B cell (primary cell): ENCODE measurements at regions not wholly inside any gene's neighbourhood (a gene's known extent, or its start where the extent isn't known, plus 50 kb on each side); places are given as distances from the start of the nearest gene placed in this dataset.
"Not testable (repeated sequence)": the region's sequence is repeated elsewhere in the genome, so short reads cannot be mapped to it uniquely, and the experiment has no call there.

ENCODE experiments used
- ATAC-seq: fragments of 200-7000 bp; cut with Tn5 transposase; one replicate; pipeline ENCODE4 v1.10.0; 2021; ENCODE audit warnings: low read depth, mild to moderate bottlenecking, moderate number of reproducible peaks, moderate library complexity
- CTCF ChIA-PET: fragments of 350-600 bp; sonication (Branson Sonifier 250); formaldehyde crosslinking; loops from one replicate; lab custom pipeline; 2021; ENCODE audit warnings: antibody characterized with exemption, inconsistent platforms; lab: Charles Lee
- POLR2A ChIA-PET: fragments of 350-600 bp; sonication (Branson Sonifier 250); formaldehyde crosslinking; loops from one replicate; lab custom pipeline; 2021; ENCODE audit warnings: antibody characterized with exemption; lab: Charles Lee
- DNase-seq: peaks from one replicate; pipeline ENCODE4 v3.0.0; 2013
- H2AFZ ChIP-seq: 2 replicates; pipeline ENCODE4 v1.6.1; 2012; ENCODE audit warnings: mild to moderate bottlenecking, low read depth, low read length; ENCODE audit not compliant: insufficient read depth, poor library complexity, severe bottlenecking
- H3K27ac ChIP-seq, 2 donors: 1 replicate in 1 of 2; 2 replicates in 1 of 2; pipeline ENCODE4 v1.5.1; 2012 to 2013; ENCODE audit warnings: low read length in 2 of 2, mild to moderate bottlenecking in 2 of 2, moderate library complexity in 1 of 2
- H3K27me3 ChIP-seq, 4 experiments: fragments of 200-600 bp in 1 of 4; sonication (generic) in 1 of 4; replicated peaks in 1 of 4; 1 replicate in 2 of 4; 2 replicates in 2 of 4; pipeline versions ENCODE4 v1.6.1 to v1.7.0; 2013 to 2016; ENCODE audit warnings: low read length in 3 of 4, mild to moderate bottlenecking in 2 of 4, mixed read lengths in 1 of 4, moderate library complexity in 1 of 4; ENCODE audit not compliant: insufficient read depth in 4 of 4, control insufficient read depth in 3 of 4; ENCODE audit errors: control extremely low read depth in 1 of 4
- H3K36me3 ChIP-seq, 2 experiments: replicated peaks in 1 of 2; 1 replicate in 1 of 2; 2 replicates in 1 of 2; pipeline versions ENCODE4 v1.6.1 to v1.7.1; 2013; ENCODE audit warnings: low read length in 1 of 2; ENCODE audit not compliant: insufficient read depth in 2 of 2, control insufficient read depth in 1 of 2; ENCODE audit errors: control extremely low read depth in 1 of 2, extremely low read depth in 1 of 2
- H3K4me1 ChIP-seq, 2 donors: fragments of 200-600 bp in 1 of 2; sonication (generic) in 1 of 2; 1 replicate in 1 of 2; 2 replicates in 1 of 2; pipeline versions ENCODE4 v1.5.1 to v1.6.1; 2013 to 2017; ENCODE audit warnings: low read length in 2 of 2; ENCODE audit not compliant: control insufficient read depth in 2 of 2, insufficient read depth in 2 of 2
- H3K4me2 ChIP-seq: replicated peaks from 2 replicates; pipeline ENCODE3; 2012; ENCODE audit warnings: mild to moderate bottlenecking, low read depth, low read length; ENCODE audit not compliant: poor library complexity, severe bottlenecking
- H3K4me3 ChIP-seq, 5 experiments: fragments of 200-600 bp in 1 of 5; sonication (generic) in 1 of 5; 1 replicate in 3 of 5; 2 replicates in 2 of 5; pipeline versions ENCODE4 v1.5.1 to v1.7.0; 2011 to 2016; ENCODE audit warnings: low read length in 4 of 5, mild to moderate bottlenecking in 4 of 5, low read depth in 2 of 5, control low read depth in 1 of 5, moderate library complexity in 1 of 5; ENCODE audit not compliant: insufficient read depth in 1 of 5; ENCODE audit errors: control extremely low read depth in 1 of 5, extremely low read depth in 1 of 5
- H3K79me2 ChIP-seq: fragments of 200-600 bp; sonication (generic); one replicate; pipeline ENCODE4 v1.6.0; 2016; ENCODE audit warnings: low read length; ENCODE audit not compliant: control insufficient read depth, insufficient read depth
- H3K9ac ChIP-seq: fragments of 200-600 bp; sonication (generic); 2 replicates; pipeline ENCODE4 v1.6.1; 2017; ENCODE audit warnings: mild to moderate bottlenecking, low read length, moderate library complexity
- H3K9me3 ChIP-seq, 3 donors: one replicate each; pipeline versions ENCODE4 v1.6.1 to v1.7.1; 2013; ENCODE audit warnings: low read length in 2 of 3; ENCODE audit not compliant: control insufficient read depth in 2 of 3, insufficient read depth in 1 of 3; ENCODE audit errors: control extremely low read depth in 1 of 3
- H4K20me1 ChIP-seq: 2 replicates; pipeline ENCODE4 v1.6.0; 2012; ENCODE audit warnings: mild to moderate bottlenecking, low read length; ENCODE audit not compliant: insufficient read depth, control insufficient read depth, poor library complexity, severe bottlenecking
- H3K27ac Mint-ChIP-seq: one replicate; pipeline ENCODE4 v1.8.0; 2021; ENCODE audit warnings: mixed read lengths
- H3K27me3 Mint-ChIP-seq: one replicate; pipeline ENCODE4 v1.8.0; 2021; ENCODE audit warnings: mixed read lengths
- H3K4me1 Mint-ChIP-seq: one replicate; pipeline ENCODE4 v1.8.0; 2021; ENCODE audit warnings: mixed read lengths
- H3K4me3 Mint-ChIP-seq: one replicate; pipeline ENCODE4 v1.8.0; 2021; ENCODE audit warnings: mixed read lengths
- H3K9me3 Mint-ChIP-seq: one replicate; pipeline ENCODE4 v1.8.0; 2022; ENCODE audit warnings: mixed read lengths; ENCODE audit not compliant: insufficient read depth
- WGBS: methylation state at CpG from one replicate; pipeline ENCODE4 v1.1.5; 2013; ENCODE audit warnings: missing lambda C conversion rate; ENCODE audit not compliant: insufficient coverage; 5-methylcytosine and 5-hydroxymethylcytosine counted together
- intact Hi-C: fragments of 100-400 bp; cut with micrococcal nuclease; formaldehyde crosslinking; loops from one replicate; pipeline ENCODE4 v1.10.0; 2022

- ATAC-seq, CTCF ChIA-PET, intact Hi-C loops, H3K9me3 ChIP-seq, H3K27ac ChIP-seq, DNase-seq, H3K36me3 ChIP-seq, H3K9ac ChIP-seq, H3K27me3 Mint-ChIP-seq, H2AFZ ChIP-seq, H3K27ac Mint-ChIP-seq, POLR2A ChIA-PET, H3K79me2 ChIP-seq, H3K4me3 Mint-ChIP-seq, H3K4me1 Mint-ChIP-seq, H3K4me1 ChIP-seq, H3K4me2 ChIP-seq, H3K9me3 Mint-ChIP-seq, H3K27me3 ChIP-seq, H3K4me3 ChIP-seq, H4K20me1 ChIP-seq: not testable (repeated sequence)
- no CpG with 5 or more reads among the region's 2 CpGs for WGBS
These were observed 112.6 kb downstream of the OR4F15 start for GRCh38 chr15:101924554-101924953.

- no CpG with 5 or more reads among the region's 3 CpGs for WGBS
- H3K27me3 ChIP-seq, H3K9me3 Mint-ChIP-seq, H3K4me3 ChIP-seq, H3K79me2 ChIP-seq, H3K27ac ChIP-seq, H3K9ac ChIP-seq, H3K9me3 ChIP-seq, ATAC-seq, H3K4me1 Mint-ChIP-seq, DNase-seq, H2AFZ ChIP-seq, POLR2A ChIA-PET, intact Hi-C loops, H3K4me2 ChIP-seq, H3K36me3 ChIP-seq, H3K4me3 Mint-ChIP-seq, H4K20me1 ChIP-seq, H3K27ac Mint-ChIP-seq, H3K4me1 ChIP-seq, CTCF ChIA-PET, H3K27me3 Mint-ChIP-seq: not testable (repeated sequence)
These were observed 122.5 kb downstream of the OR4F15 start for GRCh38 chr15:101934506-101934905.

- H3K27ac ChIP-seq, H3K79me2 ChIP-seq, H3K27me3 ChIP-seq, H3K4me3 ChIP-seq, H3K27me3 Mint-ChIP-seq, H3K4me2 ChIP-seq, POLR2A ChIA-PET, H3K4me1 ChIP-seq, DNase-seq, H4K20me1 ChIP-seq, H3K27ac Mint-ChIP-seq, H3K4me3 Mint-ChIP-seq, H3K4me1 Mint-ChIP-seq, ATAC-seq, H3K9me3 Mint-ChIP-seq, intact Hi-C loops, H3K9me3 ChIP-seq, H3K9ac ChIP-seq, CTCF ChIA-PET, H3K36me3 ChIP-seq, H2AFZ ChIP-seq: not testable (repeated sequence)
- no CpG with 5 or more reads among the region's 1 CpG for WGBS
These were observed 125.4 kb downstream of the OR4F15 start for GRCh38 chr15:101937362-101937761.

GRCh38 chr15:101938555-101938954, 126.6 kb downstream of the OR4F15 start:
- intact Hi-C loops, ATAC-seq, H2AFZ ChIP-seq, CTCF ChIA-PET, POLR2A ChIA-PET, H3K9ac ChIP-seq, H3K4me2 ChIP-seq, H4K20me1 ChIP-seq, H3K4me3 Mint-ChIP-seq, H3K4me1 Mint-ChIP-seq, H3K4me1 ChIP-seq, H3K79me2 ChIP-seq, H3K9me3 ChIP-seq, DNase-seq, H3K27me3 ChIP-seq, H3K4me3 ChIP-seq, H3K9me3 Mint-ChIP-seq, H3K27ac Mint-ChIP-seq, H3K27me3 Mint-ChIP-seq, H3K27ac ChIP-seq, H3K36me3 ChIP-seq: not testable (repeated sequence)
- WGBS = no CpG with 5 or more reads among the region's 7 CpGs
